Testis (tissue), 2 donors: ENCODE measurements at regions not wholly inside any gene's neighbourhood (a gene's known extent, or its start where the extent isn't known, plus 50 kb on each side); places are given as distances from the start of the nearest gene placed in this dataset.
"Not testable (repeated sequence)": the region's sequence is repeated elsewhere in the genome, so short reads cannot be mapped to it uniquely, and the experiment has no call there.

Source experiments
- DNase-seq: peaks from one replicate; pipeline ENCODE4 v3.0.0-alpha.2; 2019
- H3K27ac ChIP-seq, 2 donors: fragments of 200-600 bp; sonication (generic); one replicate each; pipeline ENCODE4 v1.5.1; 2019
- H3K27me3 ChIP-seq: fragments of 200-600 bp; sonication (generic); one replicate; pipeline ENCODE4 v1.5.1; 2019
- H3K36me3 ChIP-seq: fragments of 200-600 bp; sonication (generic); one replicate; pipeline ENCODE4 v1.5.1; 2017; ENCODE audit warnings: low read depth; ENCODE audit errors: missing control alignments
- H3K4me1 ChIP-seq: fragments of 200-600 bp; sonication (generic); one replicate; pipeline ENCODE4 v1.5.1; 2019
- H3K4me3 ChIP-seq, 2 donors: fragments of 200-600 bp; sonication (generic); one replicate each; pipeline ENCODE4 v1.5.1; 2017 to 2019
- H3K9me3 ChIP-seq: fragments of 200-600 bp; sonication (generic); one replicate; pipeline ENCODE4 v1.5.1; 2017
- POLR2A ChIP-seq: fragments of 450-650 bp; IDR thresholded peaks from one replicate; pipeline ENCODE4 v1.6.1; 2017; ENCODE audit warnings: antibody characterized with exemption, mild to moderate bottlenecking, moderate library complexity
- WGBS, 2 donors: methylation state at CpG; one replicate each; pipeline ENCODE4 v1.1.5; 2018; 5-methylcytosine and 5-hydroxymethylcytosine counted together
- intact Hi-C: fragments of 100-400 bp; cut with DNase I; formaldehyde crosslinking; loops from one replicate; pipeline ENCODE4 v1.15.1; 2023; ENCODE audit warnings: low total_unique reads
- TF ChIP-seq, protein P1 (sequence below), 3 experiments: fragments of 450-650 bp in 2 of 3; fragments of 200-600 bp in 1 of 3; sonication (generic) in 1 of 3; IDR thresholded peaks; one replicate each; pipeline ENCODE4 v1.5.1; 2016 to 2019; ENCODE audit warnings: antibody characterized with exemption in 3 of 3, mild to moderate bottlenecking in 2 of 3, moderate library complexity in 1 of 3

DNA sequence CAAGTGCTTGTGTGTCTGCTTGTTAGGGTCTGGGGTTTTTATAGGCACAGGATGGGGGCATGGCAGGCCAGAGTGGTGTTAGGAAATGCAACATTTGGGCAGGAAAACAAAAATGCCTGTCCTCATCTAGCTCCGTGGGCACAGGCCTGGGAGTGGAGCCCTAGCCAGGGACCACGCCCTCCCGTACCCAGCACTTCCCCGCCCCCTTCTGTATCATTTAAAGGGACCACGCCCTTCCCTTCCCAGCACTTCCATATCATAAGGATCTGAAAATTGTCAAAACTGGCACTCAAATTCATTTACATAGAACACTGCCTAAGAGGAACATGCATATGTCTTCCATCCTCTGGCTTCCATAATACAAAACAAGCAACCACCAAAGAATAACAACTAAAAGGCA, 185.8 kb downstream of the B3GLCT start:
- H3K27ac ChIP-seq: no peak overlapping the region
- WGBS, 2 donors: 44 to 49% methylated on average over 5 of the region's 5 CpGs
- intact Hi-C loops: no loop called here
- no peak overlapping the region for H3K4me3 ChIP-seq
- no peaks in the 10 kb centered on the region for H3K27me3 ChIP-seq
- DNase-seq: peak; percentile 33
- TF ChIP-seq, protein P1, sequence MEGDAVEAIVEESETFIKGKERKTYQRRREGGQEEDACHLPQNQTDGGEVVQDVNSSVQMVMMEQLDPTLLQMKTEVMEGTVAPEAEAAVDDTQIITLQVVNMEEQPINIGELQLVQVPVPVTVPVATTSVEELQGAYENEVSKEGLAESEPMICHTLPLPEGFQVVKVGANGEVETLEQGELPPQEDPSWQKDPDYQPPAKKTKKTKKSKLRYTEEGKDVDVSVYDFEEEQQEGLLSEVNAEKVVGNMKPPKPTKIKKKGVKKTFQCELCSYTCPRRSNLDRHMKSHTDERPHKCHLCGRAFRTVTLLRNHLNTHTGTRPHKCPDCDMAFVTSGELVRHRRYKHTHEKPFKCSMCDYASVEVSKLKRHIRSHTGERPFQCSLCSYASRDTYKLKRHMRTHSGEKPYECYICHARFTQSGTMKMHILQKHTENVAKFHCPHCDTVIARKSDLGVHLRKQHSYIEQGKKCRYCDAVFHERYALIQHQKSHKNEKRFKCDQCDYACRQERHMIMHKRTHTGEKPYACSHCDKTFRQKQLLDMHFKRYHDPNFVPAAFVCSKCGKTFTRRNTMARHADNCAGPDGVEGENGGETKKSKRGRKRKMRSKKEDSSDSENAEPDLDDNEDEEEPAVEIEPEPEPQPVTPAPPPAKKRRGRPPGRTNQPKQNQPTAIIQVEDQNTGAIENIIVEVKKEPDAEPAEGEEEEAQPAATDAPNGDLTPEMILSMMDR (IDR thresholded peaks at IDR 0.05): no peak
- TF ChIP-seq POLR2A: no peak
- H3K4me1 ChIP-seq: no peaks in the 10 kb centered on the region
- H3K9me3 ChIP-seq: no peaks in the 10 kb centered on the region
- H3K36me3 ChIP-seq: no peaks in the 10 kb centered on the region

DNA sequence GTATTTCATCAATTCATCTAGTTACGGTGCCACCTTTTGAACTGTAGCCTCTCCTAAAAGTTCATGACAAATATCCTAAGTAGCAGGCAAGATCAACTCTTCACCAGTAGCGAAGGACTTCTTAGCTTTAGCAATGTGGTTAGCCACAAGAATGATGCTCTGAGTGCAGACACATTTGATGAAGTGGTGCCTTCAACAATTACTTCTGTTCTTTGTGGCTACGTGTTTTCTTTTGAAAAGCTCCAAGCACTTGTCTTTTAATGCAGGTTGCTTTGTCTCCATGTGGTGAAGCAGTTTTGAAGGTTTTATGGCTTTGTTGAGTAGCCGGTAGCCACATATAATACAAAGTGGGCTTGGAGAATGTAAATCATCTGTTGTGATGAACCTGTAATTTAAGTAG, 194.7 kb downstream of the B3GLCT start:
- DNase-seq: no peak
- TF ChIP-seq, protein P1 (IDR thresholded peaks at IDR 0.05): no peak
- no peak for TF ChIP-seq POLR2A
- intact Hi-C loops: no loop called here
- Histone ChIP-seq H3K27me3 (no peaks in the 10 kb centered on the region), H3K9me3 (no peaks in the 10 kb centered on the region), H3K4me1 (no peaks in the 10 kb centered on the region), H3K27ac (no peak overlapping the region), H3K36me3 (no peaks in the 10 kb centered on the region), H3K4me3 (no peak overlapping the region)
- WGBS, 2 donors: 82 to 84% methylated on average over 4 of the region's 4 CpGs

DNA sequence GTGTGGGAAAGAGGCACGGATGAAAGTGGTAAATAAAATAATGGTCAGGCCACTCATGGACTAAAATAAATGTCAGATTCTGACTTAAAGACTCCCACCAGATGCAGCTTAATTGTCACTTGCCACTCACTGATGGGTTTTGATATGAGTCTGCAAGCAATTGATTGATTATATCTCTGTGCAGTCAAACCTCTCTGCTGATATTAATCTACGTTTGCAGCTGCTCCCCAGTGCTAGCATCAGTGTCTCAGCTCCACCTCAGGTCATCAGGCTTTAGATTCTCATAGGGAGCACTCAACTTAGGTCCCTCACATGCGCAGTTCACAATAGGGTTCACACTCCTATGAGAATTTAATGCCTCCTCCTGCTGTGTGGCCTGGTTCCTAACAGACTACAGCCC, 195.3 kb downstream of the B3GLCT start:
- TF ChIP-seq, protein P1 (IDR thresholded peaks at IDR 0.05): no peak
- no peak for TF ChIP-seq POLR2A
- 69 to 88% methylated on average over 3 of the region's 3 CpGs for WGBS, 2 donors

DNA sequence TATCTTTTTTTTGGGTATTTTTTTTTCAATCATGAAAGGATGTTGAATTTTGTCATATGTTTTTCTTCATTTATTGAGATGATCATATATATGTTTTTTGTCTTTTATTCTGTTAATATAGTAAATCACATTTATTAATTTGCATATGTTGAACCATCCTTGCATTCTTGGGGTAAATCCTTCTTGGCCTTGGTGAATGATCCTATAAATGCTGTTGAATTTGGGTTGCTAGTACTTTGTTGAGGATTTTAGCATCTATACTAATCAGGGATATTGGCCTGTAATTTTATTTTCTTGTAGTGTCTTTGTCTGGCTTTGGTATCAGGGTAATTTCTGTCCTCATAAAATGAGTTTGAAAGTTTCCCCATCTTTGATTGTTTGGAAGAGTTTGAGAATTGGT, 199.9 kb downstream of the B3GLCT start:
- no peak overlapping the region for H3K4me3 ChIP-seq
- H3K4me1 ChIP-seq: no peaks in the 10 kb centered on the region
- TF ChIP-seq, protein P1 (IDR thresholded peaks at IDR 0.05): no peak
- TF ChIP-seq POLR2A: no peak
- H3K27me3 ChIP-seq: no peaks in the 10 kb centered on the region
- no peaks in the 10 kb centered on the region for H3K36me3 ChIP-seq
- no peak overlapping the region for H3K27ac ChIP-seq
- intact Hi-C loops: no loop called here
- H3K9me3 ChIP-seq: no peaks in the 10 kb centered on the region
- no peak for DNase-seq

More for the DNA sequence above, 195.3 kb downstream of the B3GLCT start:
- Histone ChIP-seq H3K4me1 (no peaks in the 10 kb centered on the region), H3K27ac (no peak overlapping the region), H3K4me3 (no peak overlapping the region), H3K27me3 (no peaks in the 10 kb centered on the region), H3K36me3 (no peaks in the 10 kb centered on the region), H3K9me3 (no peaks in the 10 kb centered on the region)
- no peak for DNase-seq
- intact Hi-C loops: no loop called here

DNA sequence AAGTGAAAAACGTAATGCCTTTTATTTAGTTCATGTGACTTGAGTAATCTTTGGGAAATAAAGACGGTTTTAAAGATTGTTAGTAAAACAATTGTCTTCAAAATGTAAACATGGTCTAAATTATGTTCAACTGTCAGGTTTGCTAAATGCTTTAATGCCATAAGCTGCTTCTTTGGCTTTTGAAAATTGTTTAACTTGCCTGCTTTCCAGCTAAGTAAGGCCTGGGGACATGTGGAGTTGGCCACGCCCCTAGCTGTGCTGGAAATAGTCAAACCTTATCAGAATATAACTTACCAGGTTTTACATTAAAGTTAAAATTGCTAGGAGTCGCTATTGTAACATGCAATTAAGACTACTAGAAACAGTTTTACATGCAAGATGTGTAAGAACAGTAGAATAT, 203.9 kb downstream of the B3GLCT start:
- H3K9me3 ChIP-seq, intact Hi-C loops, H3K27ac ChIP-seq, H3K36me3 ChIP-seq, H3K27me3 ChIP-seq, H3K4me3 ChIP-seq, DNase-seq, H3K4me1 ChIP-seq: not testable (repeated sequence)
- 83 to 85% methylated on average over 4 of the region's 4 CpGs for WGBS, 2 donors
